Inferior parietal cortex (tissue), 1 donor: ENCODE measurements at regions not wholly inside any gene's neighbourhood (a gene's known extent, or its start where the extent isn't known, plus 50 kb on each side); places are given as distances from the start of the nearest gene placed in this dataset.

Experiments used
- DNase-seq: peaks from one replicate; pipeline ENCODE4 v3.0.0-alpha.2; 2016; ENCODE audit errors: extremely low spot score

DNA sequence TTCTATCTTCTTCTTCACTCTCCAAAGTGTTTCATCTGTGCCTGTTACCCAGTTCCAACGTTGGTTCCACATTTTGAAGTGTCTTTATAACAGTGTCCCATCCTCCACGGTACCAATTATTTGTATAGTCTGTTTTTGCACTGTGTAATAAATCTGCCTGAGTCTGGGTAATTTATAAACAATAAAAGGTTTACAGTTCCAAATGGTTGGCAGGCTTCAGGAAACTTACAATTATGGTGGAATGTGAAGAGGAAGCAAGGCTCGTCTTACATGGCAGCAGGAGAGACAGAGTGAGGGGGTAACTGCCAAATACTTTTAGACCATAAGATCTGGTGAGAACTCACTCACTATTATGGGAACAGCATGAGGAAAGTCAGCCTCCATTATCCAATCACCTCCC is 465.4 kb upstream of the CDH9 start:
- DNase-seq: no peak

DNA sequence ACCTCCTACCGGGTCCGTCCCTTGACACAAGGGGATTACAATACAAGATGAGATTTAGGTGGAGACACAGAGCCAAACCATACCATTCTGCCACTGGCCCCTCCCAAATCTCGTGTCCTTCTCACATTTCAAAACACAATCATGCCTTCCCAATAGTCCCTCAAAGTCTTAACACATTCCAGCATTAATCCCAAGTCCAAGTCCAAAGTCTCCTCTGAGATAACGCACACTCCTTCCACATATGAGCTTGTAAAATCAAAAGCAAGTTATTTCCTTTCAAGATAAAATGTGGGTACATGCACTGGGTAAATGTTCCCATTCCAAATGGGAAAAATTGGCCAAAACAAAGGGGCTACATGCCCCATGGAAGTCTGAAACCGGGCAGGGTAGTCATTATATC is 463.9 kb upstream of the CDH9 start:
- DNase-seq: no peak

DNA sequence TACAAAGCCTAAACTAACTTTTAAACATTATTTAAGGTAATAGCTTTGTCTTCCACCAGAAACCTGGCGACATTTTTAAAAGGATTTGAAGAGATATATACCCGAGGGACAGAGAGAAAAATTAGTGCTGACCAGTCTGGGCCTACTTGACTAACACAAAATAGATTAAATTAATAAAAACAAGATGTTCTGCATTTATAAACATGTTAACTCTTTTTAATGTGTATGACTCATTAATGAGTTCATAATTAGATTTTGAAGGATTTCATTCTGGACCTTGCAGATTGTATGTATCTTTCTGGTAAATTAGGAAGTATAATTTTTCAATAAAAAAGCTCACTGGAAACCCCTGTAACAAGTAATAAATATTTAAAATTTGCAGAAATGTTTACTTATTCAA is 459.1 kb upstream of the CDH9 start:
- DNase-seq: no peak

DNA sequence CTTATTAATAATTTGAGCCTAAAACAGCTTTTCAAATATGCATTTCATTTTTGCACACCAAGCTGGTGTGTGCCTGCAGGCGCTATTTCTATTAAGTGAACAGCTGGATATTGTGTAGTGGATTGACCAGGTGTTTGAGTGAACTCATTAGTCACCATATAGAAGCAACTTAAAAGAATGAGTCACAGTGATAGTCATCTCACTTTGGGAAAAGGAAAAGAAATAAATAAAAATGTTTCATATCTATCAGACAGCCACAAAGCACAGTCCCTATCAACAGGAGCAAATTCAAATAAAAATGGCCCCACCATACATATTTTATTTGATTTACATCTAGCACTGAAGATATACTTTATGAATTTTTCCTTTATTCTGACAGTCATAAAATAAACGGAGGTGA is 456.5 kb upstream of the CDH9 start:
- no peak for DNase-seq

DNA sequence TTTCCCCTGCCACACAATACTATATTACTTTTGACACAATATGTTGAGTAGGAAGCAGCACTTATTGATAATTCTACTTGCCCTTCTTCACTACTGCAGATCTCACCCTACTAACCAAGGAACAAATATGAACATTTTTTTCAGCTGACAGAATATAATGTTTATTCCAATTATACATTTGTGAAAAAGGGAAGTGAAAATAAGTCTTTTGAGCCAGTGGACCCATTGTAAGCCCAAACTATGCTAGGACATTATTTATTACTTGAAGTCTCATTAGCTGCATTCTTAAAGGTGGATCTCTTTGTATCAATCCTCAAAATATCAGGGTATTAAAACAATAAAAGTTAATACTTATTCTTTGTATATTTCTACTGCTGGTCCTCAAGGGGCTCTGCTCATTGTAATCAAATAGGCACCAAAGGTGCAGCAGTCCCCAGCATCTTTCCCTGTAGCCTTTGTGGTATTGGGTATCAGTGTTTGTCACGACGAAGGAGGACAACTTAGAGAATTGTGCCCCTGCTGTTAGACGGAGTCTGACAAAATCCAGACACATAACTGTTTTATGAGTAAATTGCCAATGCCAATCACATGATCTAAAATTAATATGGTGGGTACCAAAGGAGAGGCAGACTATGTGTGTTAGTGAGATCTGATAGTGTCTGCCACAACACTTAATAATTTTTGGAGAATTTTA is 453.5 kb upstream of the CDH9 start:
- no peak for DNase-seq

DNA sequence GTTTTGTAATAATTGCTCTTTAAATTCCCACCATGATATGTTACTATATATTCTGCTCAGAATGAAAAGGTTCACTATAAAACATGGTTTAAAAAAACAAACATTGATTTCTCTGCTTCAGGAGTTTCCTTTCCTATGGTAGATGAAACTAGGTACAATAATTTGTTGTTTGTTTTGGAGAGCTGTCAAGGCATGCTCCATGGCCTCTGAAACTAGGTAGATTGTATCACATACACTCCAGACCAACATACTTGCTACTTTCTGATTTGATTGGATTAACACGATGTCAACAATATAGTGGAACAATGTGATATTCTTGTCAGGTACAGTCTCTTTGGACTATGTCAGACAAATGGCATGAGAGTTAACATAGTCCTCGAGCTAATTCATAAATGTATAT is 452.7 kb upstream of the CDH9 start:
- DNase-seq: no peak

DNA sequence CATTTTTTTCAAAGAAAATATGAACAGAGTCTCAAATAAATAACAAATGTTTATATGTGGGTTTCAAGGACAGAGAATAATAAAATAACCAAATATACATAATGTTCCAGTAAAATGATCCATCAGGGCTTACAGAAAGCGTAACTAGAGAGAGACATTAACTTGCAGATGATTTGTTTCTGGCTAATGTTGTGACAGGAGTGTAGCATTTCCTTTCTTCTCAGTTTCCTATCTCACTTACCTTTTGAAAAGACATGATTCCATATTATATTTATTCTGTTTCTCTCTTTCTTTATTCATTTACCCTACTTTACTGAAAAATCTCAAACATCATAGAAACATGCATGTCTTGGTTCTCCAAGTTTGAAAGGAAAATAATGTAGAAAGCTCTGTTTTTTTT is 451.3 kb upstream of the CDH9 start:
- no peak for DNase-seq

DNA sequence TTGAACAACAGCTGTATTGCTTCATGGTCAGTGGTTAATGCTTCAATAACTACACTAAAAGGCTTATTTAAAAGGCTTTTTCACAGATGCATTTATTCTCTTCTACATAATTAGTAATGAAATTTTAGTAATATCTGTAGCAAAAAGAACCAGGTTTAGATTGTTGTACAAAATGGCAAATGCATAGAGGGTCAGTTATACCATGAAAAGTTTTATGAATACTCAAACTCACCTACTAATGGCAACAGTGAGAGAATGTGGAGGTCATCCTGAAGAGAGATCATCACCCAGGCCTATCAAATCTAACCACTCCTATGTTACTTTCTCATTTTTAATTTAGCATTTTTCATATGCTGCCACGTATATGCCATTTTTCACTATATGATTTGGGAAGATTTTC is 444.3 kb upstream of the CDH9 start:
- no peak for DNase-seq

DNA sequence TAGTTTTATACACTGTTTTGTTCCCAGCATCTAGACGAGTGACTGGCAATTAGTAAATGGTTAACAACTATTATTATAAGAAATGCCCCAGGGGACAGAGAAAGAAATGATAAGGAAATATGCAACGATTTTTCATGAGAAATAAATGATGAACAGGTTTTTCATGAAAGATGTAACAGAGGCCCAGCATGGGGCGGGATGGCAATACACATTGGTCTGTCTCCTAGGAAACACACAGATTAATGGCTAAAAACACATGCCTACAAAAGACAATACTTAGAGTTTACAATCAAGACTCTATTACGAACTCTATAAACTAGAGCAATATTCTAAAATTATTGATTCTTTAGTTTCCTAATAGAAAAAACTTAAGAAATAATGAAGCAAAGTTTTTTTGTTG is 441.5 kb upstream of the CDH9 start:
- no peak for DNase-seq

DNA sequence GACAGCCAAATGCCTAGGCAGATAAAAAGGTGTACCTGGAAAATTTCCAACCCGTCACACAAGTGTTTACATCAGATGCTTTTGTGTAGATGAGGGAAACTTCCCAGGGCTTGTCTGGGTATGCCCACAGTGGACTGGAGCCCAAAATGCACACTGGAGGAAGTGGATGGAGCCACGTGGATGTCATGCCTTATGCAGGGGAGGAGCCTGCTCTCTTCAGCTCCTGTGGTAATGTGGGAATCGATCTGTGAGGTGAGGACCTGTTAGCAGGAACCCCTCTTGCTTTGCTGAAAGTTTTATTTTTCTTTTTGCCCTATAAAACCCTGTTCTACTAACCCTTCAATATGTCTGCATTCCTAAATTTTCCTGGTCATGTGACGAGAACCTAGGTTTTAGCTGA is 439.2 kb upstream of the CDH9 start:
- DNase-seq: no peak

DNA sequence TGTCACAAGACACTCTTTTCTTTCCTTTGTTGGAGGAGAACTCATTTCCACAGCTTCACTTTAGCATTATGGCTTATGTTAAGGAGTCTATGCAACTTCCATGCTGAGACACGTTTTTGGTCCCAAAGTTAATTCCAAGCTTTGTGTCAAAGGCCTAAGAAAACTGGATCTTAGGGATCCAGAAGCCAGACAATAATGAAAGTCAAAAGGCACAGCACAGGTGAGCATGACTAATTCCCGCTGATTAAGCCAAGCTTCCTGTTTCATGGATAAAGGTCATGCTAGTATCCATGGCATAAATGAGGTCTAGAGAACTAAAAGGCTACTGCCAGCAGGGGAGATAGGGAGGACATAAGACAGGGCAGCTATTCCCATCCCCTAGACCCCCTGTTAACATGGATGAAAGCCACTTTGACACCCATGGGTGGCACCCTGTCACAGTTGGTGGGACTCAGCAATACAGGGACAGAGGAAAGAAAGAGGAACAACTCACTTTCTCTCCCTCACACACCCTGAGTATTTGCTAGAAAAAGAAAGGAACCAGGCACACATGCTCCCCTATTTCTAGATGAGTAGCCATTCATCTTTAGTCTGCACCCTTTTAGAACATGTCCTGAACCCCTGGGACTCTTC is 438.1 kb upstream of the CDH9 start:
- no peak for DNase-seq

DNA sequence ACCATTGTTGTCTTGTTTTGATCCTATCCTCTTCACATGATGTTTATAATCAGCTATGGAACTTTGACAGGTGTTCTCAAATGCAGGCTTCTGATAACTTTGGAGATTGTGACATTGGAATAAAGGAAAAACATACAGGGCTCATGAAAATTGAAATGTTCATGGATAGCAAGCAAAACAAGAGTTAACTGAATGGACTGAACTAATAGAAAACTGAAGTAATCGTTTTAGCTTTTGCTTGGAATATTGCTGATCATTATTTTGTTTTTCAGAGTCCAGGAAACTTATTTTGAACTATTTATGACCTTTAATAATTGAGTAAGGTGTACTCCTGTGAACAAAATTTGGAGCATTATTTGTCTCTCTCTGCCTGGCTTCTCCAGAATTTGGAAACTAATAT is 436.7 kb upstream of the CDH9 start:
- no peak for DNase-seq

DNA sequence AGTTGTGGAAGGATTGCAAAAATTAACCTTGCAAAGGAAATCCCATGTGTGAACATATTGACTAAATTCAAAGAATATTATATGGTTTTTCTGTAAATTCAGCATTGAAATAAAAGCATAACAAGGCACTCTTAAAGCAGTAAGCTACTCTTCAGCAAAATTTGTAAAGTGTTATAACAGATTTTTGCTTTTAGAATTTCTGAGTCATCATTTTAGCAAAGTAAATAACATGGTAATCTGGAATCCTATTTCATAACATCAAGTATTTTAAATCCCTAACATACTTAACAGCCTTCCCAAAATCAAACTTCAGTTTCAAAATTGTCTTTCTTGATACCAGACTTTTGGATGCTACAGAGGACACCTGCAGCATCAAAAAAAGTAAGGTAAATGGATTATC is 436.0 kb upstream of the CDH9 start:
- no peak for DNase-seq

DNA sequence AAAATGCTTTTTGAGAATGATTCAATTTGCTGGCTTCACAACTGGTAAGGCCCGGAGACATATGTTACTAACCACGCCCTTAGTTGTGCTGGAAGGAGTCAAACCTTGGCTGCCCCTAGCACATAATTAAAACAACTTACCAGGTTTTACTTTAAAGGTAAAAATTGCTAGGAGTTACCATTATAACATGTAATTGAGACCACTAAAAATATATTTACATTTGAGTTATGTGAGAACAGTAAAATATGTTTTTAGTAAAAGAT is 435.6 kb upstream of the CDH9 start:
- no peak for DNase-seq

DNA sequence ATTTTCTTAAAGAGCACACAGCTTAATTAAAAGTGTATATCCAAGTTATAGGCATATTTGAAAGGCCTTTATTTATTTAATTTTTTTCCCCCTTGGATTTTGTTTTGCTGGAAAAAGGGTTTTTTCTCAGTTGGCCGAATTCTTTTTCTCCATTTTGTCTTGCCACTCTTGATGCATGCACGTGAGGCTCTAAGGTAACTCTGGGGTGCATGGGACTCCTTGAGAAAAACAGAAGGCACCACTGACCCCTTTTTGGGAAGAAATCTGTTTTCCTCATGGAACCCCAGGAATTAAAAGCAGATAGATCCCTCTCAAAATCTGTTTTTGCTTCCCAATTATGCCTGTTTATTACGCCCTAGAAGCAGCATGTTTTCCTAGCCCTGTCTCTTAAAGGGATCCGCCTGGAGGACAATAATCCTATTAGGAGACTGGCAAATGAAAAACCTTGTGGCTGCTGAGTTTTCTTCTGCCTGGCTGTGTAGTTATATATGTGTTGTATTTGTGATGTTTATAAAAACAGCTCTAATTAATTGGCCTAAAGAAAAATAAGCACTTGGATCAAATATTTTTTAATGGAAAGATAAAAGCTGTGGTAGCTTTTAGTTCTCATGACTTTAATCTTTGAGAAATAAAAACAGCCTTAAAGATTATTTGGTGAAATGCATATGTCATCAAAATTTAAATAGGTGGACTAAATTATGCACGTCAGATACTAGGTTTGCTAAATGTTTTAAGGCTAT is 435.1 kb upstream of the CDH9 start:
- DNase-seq: no peak

DNA sequence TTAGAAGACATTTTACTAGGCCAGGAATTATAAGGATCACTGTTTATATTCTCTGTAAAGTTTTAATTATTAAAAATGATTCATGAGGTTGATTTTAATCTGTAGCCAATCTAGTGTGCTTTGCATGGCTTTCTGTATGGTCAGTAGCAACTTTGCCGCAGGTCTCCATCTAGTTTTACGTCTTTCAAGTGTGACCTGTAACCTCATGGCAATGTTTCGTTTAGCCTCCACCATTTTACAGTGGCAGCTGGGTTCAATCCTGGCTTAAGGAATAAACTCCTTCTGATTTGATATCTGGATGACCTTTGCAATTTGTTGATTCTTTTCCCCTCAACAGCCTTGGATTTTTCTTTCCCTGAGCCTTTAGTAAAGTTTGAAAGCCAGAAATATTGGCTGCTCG is 434.5 kb upstream of the CDH9 start:
- DNase-seq: no peak

DNA sequence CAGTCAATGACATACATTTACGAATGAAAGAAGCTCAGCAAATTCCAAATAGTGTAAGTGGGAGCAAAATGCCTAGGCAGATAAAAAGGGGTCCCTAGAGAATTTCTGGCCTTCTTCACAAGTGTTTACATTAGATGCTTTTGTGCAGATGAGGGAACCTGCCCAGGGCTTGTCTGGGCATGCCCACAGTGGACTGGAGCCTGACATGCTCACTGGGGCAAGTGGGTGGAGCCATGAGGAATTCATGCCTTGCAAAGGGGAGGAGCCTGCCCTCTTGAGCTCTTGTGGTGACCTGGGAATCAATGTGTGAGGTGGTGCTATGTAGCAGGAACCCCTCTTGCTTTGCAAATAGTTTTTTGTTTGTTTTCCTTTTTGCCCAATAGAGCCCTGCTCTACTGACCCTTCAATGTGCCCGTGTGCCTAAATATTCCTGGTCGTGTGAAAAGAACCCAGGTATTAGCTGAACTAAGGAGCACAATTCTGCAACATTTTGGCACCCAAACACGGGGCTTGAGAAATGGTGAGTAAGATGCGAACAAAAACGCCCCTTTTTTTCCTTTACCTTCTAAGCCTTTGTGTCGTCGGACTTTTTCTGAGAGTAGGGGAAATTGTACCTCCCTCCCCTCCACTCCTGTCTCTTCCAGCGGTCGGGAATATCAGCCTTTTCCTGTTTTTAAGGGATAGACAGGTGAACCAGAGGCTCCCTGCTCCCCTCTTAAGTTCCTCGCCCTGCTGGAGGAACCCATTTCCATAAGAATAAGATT is 433.8 kb upstream of the CDH9 start:
- peak; percentile 7 for DNase-seq

DNA sequence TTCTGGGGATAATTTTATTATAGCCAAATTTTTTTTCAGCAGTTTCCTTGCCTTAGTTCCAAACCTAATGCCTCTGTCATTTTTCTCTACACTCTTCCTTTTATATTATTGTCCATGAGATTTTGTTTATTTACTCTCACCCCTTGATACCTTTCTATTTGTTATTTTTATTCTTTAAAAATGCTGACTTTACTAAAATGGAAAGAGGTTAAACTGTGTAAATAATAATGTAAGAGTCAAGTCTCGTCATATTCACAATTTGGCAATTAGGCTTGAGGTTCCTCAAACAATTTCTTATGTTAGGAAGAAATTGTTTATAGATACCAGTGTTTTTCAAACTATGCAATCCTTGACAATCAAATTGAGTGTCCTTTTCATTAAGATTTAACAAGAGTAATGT is 428.6 kb upstream of the CDH9 start:
- DNase-seq: no peak

DNA sequence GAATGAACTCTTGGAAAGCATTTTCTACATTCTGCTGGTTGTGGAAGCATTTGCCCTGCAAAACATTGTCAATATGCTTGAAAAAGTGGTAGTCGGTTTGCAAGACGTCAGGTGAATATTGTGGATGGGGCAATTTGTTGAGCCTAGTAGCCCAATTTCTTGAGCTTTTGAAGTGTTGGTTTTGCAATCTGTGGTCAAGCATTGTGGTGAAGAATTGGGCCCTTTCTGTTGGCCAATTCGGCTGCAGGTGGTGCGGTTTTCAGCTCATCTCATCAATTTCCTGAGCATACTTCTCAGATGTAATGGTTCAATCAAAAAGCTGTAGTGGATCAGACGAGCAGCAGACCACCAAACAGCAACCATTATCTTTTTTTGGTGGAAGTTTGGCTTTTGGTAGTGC is 426.8 kb upstream of the CDH9 start:
- no peak for DNase-seq

DNA sequence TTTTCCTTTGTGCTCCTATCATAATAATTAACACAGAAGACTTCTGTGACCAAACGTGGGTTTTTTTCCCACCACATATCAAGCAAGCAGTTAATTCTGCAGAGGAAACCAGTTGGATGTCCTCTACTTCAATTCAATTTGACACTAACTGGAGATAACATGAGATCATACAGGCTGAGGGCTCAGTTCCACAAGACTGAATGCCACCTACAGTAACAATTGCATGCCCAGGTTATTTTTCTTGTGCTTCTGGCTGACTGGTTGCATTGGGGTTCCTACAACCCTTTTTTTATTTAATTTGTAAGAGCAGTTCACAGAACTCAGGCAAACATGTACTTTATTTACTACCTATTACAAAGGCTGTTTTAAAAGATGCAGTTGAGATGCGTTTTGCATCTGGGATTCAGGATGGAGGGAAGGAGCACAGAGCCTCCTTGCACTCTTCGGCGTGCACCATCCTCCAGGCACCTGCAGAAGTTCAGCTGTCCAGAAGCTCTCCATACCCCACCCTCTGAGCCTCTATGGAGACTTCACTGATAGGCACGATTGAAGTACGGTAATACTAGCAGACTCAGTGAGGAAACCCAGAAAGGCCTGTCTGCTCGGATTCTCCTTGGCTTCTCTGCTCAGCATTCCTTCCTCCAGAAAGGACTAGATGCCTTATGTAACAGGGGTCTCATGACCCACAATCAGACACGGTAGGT is 425.2 kb upstream of the CDH9 start:
- DNase-seq: no peak

DNA sequence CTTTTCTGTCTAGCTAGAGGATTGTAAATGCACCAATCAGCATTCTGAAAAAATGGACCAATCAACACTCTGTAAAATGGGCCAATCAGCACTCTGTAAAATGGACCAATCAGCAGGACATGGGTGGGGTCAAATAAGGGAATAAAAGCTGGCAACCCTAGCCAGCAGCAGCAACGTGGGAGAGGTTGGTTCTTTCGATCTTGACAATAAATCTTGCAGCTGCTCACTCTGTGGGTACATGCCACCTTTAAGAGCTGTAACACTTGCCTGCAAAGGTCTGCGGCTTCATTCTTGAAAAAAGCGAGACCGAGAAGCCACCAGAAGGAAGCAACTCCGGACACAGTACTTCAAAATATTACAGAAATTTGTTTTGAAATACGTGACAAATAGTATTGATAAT is 424.6 kb upstream of the CDH9 start:
- DNase-seq: no peak

DNA sequence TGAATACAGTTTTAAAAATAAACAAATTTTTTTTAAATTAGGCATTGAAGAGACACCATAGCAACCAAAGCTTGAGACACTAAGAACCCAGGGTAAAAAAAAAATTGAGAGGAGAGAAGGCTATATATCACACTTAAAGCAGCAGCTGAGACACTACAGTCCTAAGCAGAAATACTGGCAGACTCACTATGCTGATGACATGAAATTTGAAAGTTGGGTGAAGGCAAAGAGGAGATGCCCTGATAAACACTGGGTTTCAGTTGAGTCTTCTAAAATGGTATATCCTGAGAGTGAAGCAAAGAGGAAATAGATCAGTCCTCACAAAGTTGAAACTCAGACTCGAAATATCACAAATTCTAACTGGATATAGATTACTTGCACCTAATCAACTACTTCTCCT is 419.9 kb upstream of the CDH9 start:
- DNase-seq: no peak
